WTC11 (cell line): ENCODE measurements at regions not wholly inside any gene's neighbourhood (a gene's known extent, or its start where the extent isn't known, plus 50 kb on each side); places are given as distances from the start of the nearest gene placed in this dataset.
"Not testable (repeated sequence)": the region's sequence is repeated elsewhere in the genome, so short reads cannot be mapped to it uniquely, and the experiment has no call there.

Source experiments
- CTCF ChIP-seq: fragments of 200-600 bp; IDR thresholded peaks from 2 replicates; pipeline ENCODE4 v1.8.0; 2022; ENCODE audit warnings: antibody characterized with exemption
- ELF4 ChIP-seq: sonication (generic); formaldehyde crosslinking; IDR thresholded peaks from 2 replicates; pipeline ENCODE4 v1.8.1; 2022; ENCODE audit warnings: low read depth, mild to moderate bottlenecking, moderate library complexity, missing genetic modification reagents
- KAT7 ChIP-seq: sonication (generic); formaldehyde crosslinking; IDR thresholded peaks from 2 replicates; pipeline ENCODE4 v1.8.1; 2023; ENCODE audit warnings: missing genetic modification reagents, mild to moderate bottlenecking, borderline replicate concordance
- MAX ChIP-seq: sonication (generic); formaldehyde crosslinking; IDR thresholded peaks from 2 replicates; pipeline ENCODE4 v1.8.0; 2022; ENCODE audit warnings: mild to moderate bottlenecking, missing genetic modification reagents
- NFATC4 ChIP-seq: fragments of 250-450 bp; sonication (Bioruptor Pico); IDR thresholded peaks from 2 replicates; pipeline ENCODE4 v1.9.0; 2021; ENCODE audit warnings: mild to moderate bottlenecking
- ZNF263 ChIP-seq: sonication (generic); formaldehyde crosslinking; IDR thresholded peaks from 2 replicates; pipeline ENCODE4 v1.8.1; 2022; ENCODE audit warnings: low read depth, mild to moderate bottlenecking, moderate library complexity, missing genetic modification reagents

GRCh38 chr11:115633977-115634376, 129.8 kb upstream of the CADM1 start:
- not testable (repeated sequence) for TF ChIP-seq ZNF263 (CRISPR knock-in tag); CTCF; NFATC4 (CRISPR knock-in tag); MAX; KAT7 (CRISPR knock-in tag); ELF4 (CRISPR knock-in tag)
